Iris pigment epithelial cell (primary cell): ENCODE measurements at regions not wholly inside any gene's neighbourhood (a gene's known extent, or its start where the extent isn't known, plus 50 kb on each side); places are given as distances from the start of the nearest gene placed in this dataset.
"Not testable (repeated sequence)": the region's sequence is repeated elsewhere in the genome, so short reads cannot be mapped to it uniquely, and the experiment has no call there.

Source experiments
- DNase-seq: peaks from one replicate; pipeline ENCODE4 v3.0.0-alpha.2; 2011; ENCODE audit warnings: low read depth

DNA sequence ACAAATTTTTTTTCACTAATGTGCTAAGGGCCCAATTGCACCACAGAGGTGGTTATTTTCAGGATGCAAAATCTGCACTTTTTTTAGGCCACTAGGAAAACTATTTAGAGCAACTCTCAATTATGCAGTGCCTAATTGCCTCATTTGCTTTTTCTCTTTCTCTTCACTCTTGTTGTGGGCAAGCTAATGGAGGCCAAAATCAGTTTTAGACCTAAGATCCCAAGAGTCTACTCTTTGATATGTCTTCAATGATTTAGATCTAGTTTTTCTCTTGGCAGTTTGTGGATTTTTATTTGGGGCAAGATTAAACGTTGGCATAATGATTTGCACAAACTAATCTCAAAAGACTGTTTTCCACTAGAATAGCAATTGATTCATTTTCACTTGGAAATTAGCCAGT, 1996.9 kb downstream of the LRRC4C start:
- no peak for DNase-seq

- DNase-seq, result no peak
Observed at GRCh38 chr11:39461066-39461465, 1998.4 kb downstream of the LRRC4C start.

DNA sequence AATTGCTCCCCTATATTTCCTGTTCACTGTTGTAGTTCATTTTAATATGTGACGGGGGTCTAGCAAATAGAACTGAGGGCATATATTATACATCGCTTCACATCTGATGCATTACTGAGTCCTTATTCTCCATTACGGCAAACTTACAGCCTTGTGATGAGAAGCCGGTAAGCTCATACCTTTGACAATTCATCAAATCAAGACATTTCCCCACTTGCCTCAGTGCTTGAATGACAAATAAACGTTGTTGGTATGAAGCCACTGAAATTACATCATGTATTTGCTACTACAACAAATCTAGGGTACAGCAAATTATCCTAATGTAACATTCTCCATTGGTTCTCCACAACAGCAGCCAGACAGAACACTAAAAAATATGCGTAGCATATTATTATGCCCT, 1999.8 kb downstream of the LRRC4C start:
- no peak for DNase-seq

GRCh38 chr11:39458481-39458880, 2001.0 kb downstream of the LRRC4C start:
- DNase-seq, result no peak

- no peak for DNase-seq
Observed at GRCh38 chr11:39443424-39444022, 2015.9 kb downstream of the LRRC4C start.

GRCh38 chr11:39442177-39442576, 2017.3 kb downstream of the LRRC4C start:
- DNase-seq, result no peak

GRCh38 chr11:39435641-39436040, 2023.8 kb downstream of the LRRC4C start:
- no peak for DNase-seq

DNA sequence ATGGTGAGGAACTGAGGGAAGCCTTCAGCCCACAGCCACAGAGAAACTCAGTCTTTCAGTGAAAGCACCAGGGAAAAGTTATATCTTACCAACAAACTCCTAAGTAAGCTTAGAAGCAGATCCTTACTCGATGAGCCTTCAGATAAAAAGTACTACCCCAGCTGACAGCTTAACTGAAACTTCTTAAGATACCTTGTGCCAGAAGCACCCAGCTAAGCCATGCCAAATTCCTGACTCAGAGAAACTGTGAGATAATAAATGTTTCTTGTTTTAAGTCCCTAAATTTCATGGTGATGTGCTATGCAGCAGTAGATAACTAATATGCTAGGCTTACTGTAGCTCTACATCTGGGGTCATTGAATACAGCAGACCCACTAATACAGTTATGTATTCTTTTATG, 2025.0 kb downstream of the LRRC4C start:
- DNase-seq, result no peak

DNA sequence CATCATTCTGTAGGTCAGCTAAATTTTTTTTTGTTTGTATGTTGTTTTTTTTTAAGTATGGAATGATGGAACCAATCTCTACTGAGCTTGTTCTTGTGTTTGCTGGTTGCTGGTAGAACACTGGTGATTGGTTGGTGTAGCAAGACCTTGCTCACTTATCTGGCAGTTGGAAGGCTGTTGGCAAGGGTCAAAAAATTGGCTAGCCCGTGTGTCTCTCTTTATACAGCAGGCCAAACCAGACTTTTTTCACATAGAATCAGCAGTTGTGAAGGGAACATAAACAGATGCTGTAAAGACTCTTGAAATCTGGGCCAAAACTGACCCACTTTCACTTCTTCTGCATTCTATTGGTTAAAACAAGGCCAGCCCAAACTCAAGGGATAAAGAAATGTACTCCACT, 2026.5 kb downstream of the LRRC4C start:
- DNase-seq, result no peak

DNA sequence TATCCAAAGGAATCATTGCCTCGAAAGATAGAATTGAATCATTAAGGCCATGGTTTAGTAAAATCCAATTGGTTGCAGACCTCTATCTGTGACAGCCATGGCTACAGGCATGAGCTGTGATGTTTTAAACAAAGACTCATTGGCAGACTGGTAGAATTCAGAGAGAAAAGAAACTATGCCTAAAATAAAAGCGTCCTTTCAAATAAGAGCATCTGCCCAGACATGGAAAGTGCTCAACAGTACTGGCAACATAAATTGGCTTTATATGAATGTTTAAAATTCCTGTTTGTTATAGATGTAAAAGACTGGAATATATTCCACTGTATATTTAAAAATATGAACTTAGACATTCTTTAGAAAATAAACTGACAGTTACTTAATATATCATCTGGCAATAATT, 2034.2 kb downstream of the LRRC4C start:
- DNase-seq, result no peak

- DNase-seq, result no peak
Observed at GRCh38 chr11:39412117-39412516, 2047.3 kb downstream of the LRRC4C start.

GRCh38 chr11:39385911-39386310, 2073.5 kb downstream of the LRRC4C start:
- no peak for DNase-seq

DNA sequence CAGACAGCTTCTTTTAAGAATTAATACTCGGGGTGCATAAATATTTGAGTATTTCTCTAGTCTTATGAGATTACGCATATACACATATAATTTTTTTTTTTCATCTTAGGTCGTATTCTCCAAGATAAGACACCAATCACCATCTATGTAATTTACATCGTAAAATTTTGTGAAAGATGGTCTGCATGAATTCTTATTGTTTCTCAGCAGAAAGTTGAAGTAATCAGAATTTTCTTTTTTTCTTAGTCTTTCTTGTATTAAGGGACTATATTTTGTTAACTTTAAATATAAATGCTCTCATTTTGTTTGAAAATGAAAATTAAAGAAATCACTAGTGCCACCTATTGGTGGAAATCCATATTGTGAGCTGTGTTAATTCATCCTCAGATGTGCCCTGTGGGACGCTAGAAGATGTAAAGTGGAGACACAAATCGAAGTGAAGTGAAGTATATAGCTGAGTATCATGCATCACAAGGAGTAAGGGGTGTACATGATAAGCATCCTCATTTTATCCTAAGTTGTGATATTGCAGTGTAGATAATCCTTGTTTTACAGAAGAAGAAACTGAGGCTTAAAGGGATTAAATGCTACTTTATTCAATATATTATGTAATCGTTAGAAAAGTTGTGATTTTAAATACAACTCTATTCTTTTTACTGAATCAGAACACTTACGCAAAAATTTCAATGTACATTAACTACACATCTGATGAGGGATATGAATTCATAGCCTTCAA, 2084.3 kb downstream of the LRRC4C start:
- peak; percentile 7 for DNase-seq

- no peak for DNase-seq
Observed at GRCh38 chr11:39367534-39367933, 2091.9 kb downstream of the LRRC4C start.

- peak; percentile 10 for DNase-seq
Observed at GRCh38 chr11:39365809-39366436, 2093.5 kb downstream of the LRRC4C start.

- no peak for DNase-seq
Observed at GRCh38 chr11:39363571-39363970, 2095.9 kb downstream of the LRRC4C start.

DNA sequence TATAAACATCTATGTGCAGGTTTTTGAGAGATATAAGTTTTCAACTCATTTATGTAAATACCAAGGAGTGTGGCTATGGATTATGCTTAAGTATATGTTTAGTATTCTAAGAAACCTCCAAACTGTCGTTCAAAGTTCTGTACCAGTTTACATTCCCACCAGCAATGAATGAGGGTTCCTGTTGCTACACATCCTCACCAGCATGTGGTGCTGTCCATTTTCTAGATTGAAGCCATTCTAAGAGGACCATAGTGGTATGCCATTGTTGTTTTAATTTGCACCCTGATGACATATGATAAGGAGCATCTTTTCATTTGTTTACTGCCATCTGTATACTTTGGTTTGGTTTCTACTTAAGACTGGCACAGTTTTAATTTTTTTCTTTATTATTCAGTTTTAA, 2097.9 kb downstream of the LRRC4C start:
- DNase-seq, result no peak

GRCh38 chr11:39345834-39346442, 2113.5 kb downstream of the LRRC4C start:
- DNase-seq, result no peak

DNA sequence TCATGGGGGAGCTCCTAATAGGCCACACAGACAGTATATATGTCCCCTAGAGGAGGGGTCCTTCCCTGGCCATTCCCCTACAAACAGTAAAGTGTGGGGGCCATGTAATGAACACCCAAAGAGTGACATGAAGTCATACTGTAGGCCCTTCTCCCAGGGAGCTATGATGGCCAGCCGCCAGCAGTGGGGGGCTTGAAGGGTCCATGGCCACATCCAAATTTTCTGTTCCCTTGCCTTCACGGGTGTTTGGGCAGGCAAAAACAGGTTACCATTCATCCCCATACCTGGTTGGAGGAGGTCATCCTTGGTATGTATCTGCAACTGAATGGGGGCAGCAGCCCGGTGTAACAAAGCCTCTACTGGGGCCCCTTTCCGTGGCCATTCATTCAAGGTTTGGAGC, 2118.0 kb downstream of the LRRC4C start:
- DNase-seq, result no peak

- DNase-seq, result not testable (repeated sequence)
Observed at GRCh38 chr11:39333006-39333405, 2126.4 kb downstream of the LRRC4C start.

GRCh38 chr11:39327302-39327701, 2132.2 kb downstream of the LRRC4C start:
- DNase-seq, result no peak

- not testable (repeated sequence) for DNase-seq
Observed at GRCh38 chr11:39311888-39312287, 2147.6 kb downstream of the LRRC4C start.

- no peak for DNase-seq
Observed at GRCh38 chr11:39304586-39304985, 2154.9 kb downstream of the LRRC4C start.
